ENCODE measurements at regions not wholly inside any gene's neighbourhood (a gene's known extent, or its start where the extent isn't known, plus 50 kb on each side); places are given as distances from the start of the nearest gene placed in this dataset.

DNA sequence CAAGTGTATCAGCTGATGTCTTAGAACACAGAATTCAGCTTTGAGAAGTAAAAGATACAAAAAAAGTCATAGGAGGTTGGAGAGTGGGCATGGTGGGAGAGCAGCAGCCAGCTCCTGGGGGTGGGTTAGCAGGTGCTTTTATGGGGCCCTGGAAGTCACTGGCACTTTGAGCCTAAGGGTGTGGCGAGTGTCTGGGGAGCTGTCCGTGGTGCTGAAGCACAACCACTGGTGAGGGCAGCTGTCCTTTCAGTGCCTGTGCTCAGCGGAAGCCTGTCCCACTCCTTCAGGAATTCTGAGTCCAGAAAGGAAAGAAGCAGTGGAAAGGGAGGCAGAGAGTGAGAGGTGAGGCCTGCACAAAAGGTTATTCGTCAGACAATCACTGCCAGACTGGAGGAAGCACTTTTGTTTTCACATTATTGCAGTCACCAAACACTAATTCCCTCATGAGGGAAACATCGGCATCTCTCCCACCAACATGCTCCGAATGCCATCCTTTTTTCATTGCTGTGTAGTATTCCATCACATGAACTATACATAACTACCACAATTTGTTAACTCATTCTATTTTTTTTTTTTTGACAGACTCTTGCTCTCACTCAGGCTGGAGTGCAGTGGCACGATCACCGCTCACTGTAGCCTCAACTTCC lies 59.4 kb upstream of the RAPGEF1 start (continued):
- TF ChIP-seq, protein P1, sequence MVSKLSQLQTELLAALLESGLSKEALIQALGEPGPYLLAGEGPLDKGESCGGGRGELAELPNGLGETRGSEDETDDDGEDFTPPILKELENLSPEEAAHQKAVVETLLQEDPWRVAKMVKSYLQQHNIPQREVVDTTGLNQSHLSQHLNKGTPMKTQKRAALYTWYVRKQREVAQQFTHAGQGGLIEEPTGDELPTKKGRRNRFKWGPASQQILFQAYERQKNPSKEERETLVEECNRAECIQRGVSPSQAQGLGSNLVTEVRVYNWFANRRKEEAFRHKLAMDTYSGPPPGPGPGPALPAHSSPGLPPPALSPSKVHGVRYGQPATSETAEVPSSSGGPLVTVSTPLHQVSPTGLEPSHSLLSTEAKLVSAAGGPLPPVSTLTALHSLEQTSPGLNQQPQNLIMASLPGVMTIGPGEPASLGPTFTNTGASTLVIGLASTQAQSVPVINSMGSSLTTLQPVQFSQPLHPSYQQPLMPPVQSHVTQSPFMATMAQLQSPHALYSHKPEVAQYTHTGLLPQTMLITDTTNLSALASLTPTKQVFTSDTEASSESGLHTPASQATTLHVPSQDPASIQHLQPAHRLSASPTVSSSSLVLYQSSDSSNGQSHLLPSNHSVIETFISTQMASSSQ (IDR thresholded peaks at IDR 0.05; ENCODE audit: low read depth): no peak
- TF ChIP-seq, protein P1 (CRISPR knock-in tag; IDR thresholded peaks at IDR 0.05; ENCODE audit: borderline replicate concordance): no peak
- TF ChIP-seq, protein P2, sequence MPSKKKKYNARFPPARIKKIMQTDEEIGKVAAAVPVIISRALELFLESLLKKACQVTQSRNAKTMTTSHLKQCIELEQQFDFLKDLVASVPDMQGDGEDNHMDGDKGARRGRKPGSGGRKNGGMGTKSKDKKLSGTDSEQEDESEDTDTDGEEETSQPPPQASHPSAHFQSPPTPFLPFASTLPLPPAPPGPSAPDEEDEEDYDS (CRISPR knock-in tag; IDR thresholded peaks at IDR 0.05): 0 out of 2 replicates have a peak, but pooled peaks have one; percentile 39
- TF ChIP-seq ATAD3A (CRISPR knock-in tag; IDR thresholded peaks at IDR 0.05) (0 out of 2 replicates have a peak, but pooled peaks have one; percentile 78), ZNF44 (CRISPR knock-in tag; IDR thresholded peaks at IDR 0.05) (no peak), HES4 (CRISPR knock-in tag; IDR thresholded peaks at IDR 0.05; ENCODE audit: borderline replicate concordance) (peak; percentile 93), PLRG1 (conservative IDR thresholded peaks at IDR 0.05) (no peak), TBX3 (IDR thresholded peaks at IDR 0.05; ENCODE audit: borderline replicate concordance) (no peak), MED13 (CRISPR knock-in tag; IDR thresholded peaks at IDR 0.05) (0 out of 2 replicates have a peak, but pooled peaks have one; percentile 45), BRCA1 (CRISPR knock-in tag; IDR thresholded peaks at IDR 0.05) (peak; percentile 91; the same call in 1 of the 2 replicates), ZSCAN29 (CRISPR knock-in tag; conservative IDR thresholded peaks at IDR 0.05) (no peak), U2AF2 (IDR thresholded peaks at IDR 0.05; ENCODE audit: low read depth, low read length) (no peak)
- TF ChIP-seq, protein P3, sequence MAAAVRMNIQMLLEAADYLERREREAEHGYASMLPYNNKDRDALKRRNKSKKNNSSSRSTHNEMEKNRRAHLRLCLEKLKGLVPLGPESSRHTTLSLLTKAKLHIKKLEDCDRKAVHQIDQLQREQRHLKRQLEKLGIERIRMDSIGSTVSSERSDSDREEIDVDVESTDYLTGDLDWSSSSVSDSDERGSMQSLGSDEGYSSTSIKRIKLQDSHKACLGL (CRISPR knock-in tag; IDR thresholded peaks at IDR 0.05): no peak
- TF ChIP-seq, protein P4, sequence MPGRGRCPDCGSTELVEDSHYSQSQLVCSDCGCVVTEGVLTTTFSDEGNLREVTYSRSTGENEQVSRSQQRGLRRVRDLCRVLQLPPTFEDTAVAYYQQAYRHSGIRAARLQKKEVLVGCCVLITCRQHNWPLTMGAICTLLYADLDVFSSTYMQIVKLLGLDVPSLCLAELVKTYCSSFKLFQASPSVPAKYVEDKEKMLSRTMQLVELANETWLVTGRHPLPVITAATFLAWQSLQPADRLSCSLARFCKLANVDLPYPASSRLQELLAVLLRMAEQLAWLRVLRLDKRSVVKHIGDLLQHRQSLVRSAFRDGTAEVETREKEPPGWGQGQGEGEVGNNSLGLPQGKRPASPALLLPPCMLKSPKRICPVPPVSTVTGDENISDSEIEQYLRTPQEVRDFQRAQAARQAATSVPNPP (CRISPR knock-in tag; IDR thresholded peaks at IDR 0.05): no peak
- TF ChIP-seq, protein P5, sequence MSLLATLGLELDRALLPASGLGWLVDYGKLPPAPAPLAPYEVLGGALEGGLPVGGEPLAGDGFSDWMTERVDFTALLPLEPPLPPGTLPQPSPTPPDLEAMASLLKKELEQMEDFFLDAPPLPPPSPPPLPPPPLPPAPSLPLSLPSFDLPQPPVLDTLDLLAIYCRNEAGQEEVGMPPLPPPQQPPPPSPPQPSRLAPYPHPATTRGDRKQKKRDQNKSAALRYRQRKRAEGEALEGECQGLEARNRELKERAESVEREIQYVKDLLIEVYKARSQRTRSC (CRISPR knock-in tag; IDR thresholded peaks at IDR 0.05; ENCODE audit: low read depth): 0 out of 2 replicates have a peak, but pooled peaks have one; percentile 54
- TF ChIP-seq, protein P6, sequence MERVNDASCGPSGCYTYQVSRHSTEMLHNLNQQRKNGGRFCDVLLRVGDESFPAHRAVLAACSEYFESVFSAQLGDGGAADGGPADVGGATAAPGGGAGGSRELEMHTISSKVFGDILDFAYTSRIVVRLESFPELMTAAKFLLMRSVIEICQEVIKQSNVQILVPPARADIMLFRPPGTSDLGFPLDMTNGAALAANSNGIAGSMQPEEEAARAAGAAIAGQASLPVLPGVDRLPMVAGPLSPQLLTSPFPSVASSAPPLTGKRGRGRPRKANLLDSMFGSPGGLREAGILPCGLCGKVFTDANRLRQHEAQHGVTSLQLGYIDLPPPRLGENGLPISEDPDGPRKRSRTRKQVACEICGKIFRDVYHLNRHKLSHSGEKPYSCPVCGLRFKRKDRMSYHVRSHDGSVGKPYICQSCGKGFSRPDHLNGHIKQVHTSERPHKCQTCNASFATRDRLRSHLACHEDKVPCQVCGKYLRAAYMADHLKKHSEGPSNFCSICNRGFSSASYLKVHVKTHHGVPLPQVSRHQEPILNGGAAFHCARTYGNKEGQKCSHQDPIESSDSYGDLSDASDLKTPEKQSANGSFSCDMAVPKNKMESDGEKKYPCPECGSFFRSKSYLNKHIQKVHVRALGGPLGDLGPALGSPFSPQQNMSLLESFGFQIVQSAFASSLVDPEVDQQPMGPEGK (CRISPR knock-in tag; IDR thresholded peaks at IDR 0.05): 0 out of 2 replicates have a peak, but pooled peaks have one; percentile 30
- TF ChIP-seq, protein P7, sequence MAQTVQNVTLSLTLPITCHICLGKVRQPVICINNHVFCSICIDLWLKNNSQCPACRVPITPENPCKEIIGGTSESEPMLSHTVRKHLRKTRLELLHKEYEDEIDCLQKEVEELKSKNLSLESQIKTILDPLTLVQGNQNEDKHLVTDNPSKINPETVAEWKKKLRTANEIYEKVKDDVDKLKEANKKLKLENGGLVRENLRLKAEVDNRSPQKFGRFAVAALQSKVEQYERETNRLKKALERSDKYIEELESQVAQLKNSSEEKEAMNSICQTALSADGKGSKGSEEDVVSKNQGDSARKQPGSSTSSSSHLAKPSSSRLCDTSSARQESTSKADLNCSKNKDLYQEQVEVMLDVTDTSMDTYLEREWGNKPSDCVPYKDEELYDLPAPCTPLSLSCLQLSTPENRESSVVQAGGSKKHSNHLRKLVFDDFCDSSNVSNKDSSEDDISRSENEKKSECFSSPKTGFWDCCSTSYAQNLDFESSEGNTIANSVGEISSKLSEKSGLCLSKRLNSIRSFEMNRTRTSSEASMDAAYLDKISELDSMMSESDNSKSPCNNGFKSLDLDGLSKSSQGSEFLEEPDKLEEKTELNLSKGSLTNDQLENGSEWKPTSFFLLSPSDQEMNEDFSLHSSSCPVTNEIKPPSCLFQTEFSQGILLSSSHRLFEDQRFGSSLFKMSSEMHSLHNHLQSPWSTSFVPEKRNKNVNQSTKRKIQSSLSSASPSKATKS (CRISPR knock-in tag; IDR thresholded peaks at IDR 0.05): no peak
